Testis (tissue), 2 donors: ENCODE measurements at regions not wholly inside any gene's neighbourhood (a gene's known extent, or its start where the extent isn't known, plus 50 kb on each side); places are given as distances from the start of the nearest gene placed in this dataset.

Experiments used
- CTCF ChIP-seq, 3 experiments: fragments of 450-650 bp in 2 of 3; fragments of 200-600 bp in 1 of 3; sonication (generic) in 1 of 3; IDR thresholded peaks; one replicate each; pipeline ENCODE4 v1.5.1; 2016 to 2019; ENCODE audit warnings: antibody characterized with exemption in 3 of 3, mild to moderate bottlenecking in 2 of 3, moderate library complexity in 1 of 3
- POLR2A ChIP-seq: fragments of 450-650 bp; IDR thresholded peaks from one replicate; pipeline ENCODE4 v1.6.1; 2017; ENCODE audit warnings: antibody characterized with exemption, mild to moderate bottlenecking, moderate library complexity

GRCh38 chr4:188266386-188266785, 127.1 kb downstream of the TRIML1 start:
- TF ChIP-seq CTCF (IDR thresholded peaks at IDR 0.05) (no peak), POLR2A (no peak)
